GM12874 (cell line): ENCODE measurements at regions not wholly inside any gene's neighbourhood (a gene's known extent, or its start where the extent isn't known, plus 50 kb on each side); places are given as distances from the start of the nearest gene placed in this dataset.

Source experiments
- CTCF ChIP-seq: IDR thresholded peaks from 2 replicates; pipeline ENCODE4 v1.5.1; 2011; ENCODE audit warnings: low read depth, mild to moderate bottlenecking, control low read depth, low read length, moderate library complexity; ENCODE audit not compliant: insufficient read depth

- no peak for TF ChIP-seq CTCF
Measured at GRCh38 chrX:137387646-137388045, 178.3 kb upstream of the ZIC3 start.

GRCh38 chrX:137366018-137366633, 199.8 kb upstream of the ZIC3 start:
- TF ChIP-seq CTCF, result no peak

GRCh38 chrX:137363559-137363958, 202.4 kb upstream of the ZIC3 start:
- no peak for TF ChIP-seq CTCF

- no peak for TF ChIP-seq CTCF
Measured at GRCh38 chrX:137362583-137362982, 203.3 kb upstream of the ZIC3 start.

- no peak for TF ChIP-seq CTCF
Measured at GRCh38 chrX:137354851-137355250, 211.1 kb upstream of the ZIC3 start.

- TF ChIP-seq CTCF, result no peak
Measured at GRCh38 chrX:137353404-137353803, 212.5 kb upstream of the ZIC3 start.

- 0 out of 2 replicates have a peak, but pooled peaks have one; percentile 7 for TF ChIP-seq CTCF
Measured at GRCh38 chrX:137352101-137352660, 213.7 kb upstream of the ZIC3 start.

- TF ChIP-seq CTCF, result no peak
Measured at GRCh38 chrX:137342969-137343368, 223.0 kb upstream of the ZIC3 start.
